Skin of body (tissue), 1 donor: ENCODE measurements at regions not wholly inside any gene's neighbourhood (a gene's known extent, or its start where the extent isn't known, plus 50 kb on each side); places are given as distances from the start of the nearest gene placed in this dataset.

Experiments
- DNase-seq: peaks from one replicate; lab custom pipeline; 2025; lab: John Stamatoyannopoulos, UW

- no peak for DNase-seq
Measured at GRCh38 chr5:13477118-13477737, 467.3 kb downstream of the DNAH5 start.

GRCh38 chr5:13472842-13473241, 471.6 kb downstream of the DNAH5 start:
- no peak for DNase-seq

- DNase-seq = no peak
Measured at GRCh38 chr5:13470975-13471374, 473.5 kb downstream of the DNAH5 start.

GRCh38 chr5:13470263-13470662, 474.2 kb downstream of the DNAH5 start:
- no peak for DNase-seq

- DNase-seq = no peak
Measured at GRCh38 chr5:13464532-13465193, 479.8 kb downstream of the DNAH5 start.

- DNase-seq = no peak
Measured at GRCh38 chr5:13460587-13460986, 483.9 kb downstream of the DNAH5 start.

- DNase-seq = no peak
Measured at GRCh38 chr5:13454050-13454449, 490.4 kb downstream of the DNAH5 start.

- no peak for DNase-seq
Measured at GRCh38 chr5:13448843-13449242, 495.6 kb downstream of the DNAH5 start.

- DNase-seq = no peak
Measured at GRCh38 chr5:13439430-13439829, 505.1 kb downstream of the DNAH5 start.

GRCh38 chr5:13427827-13428557, 516.5 kb downstream of the DNAH5 start:
- DNase-seq = no peak

- DNase-seq = no peak
Measured at GRCh38 chr5:13412040-13412595, 532.4 kb downstream of the DNAH5 start.

- DNase-seq = no peak
Measured at GRCh38 chr5:13408616-13409015, 535.9 kb downstream of the DNAH5 start.

GRCh38 chr5:13403351-13403750, 541.1 kb downstream of the DNAH5 start:
- no peak for DNase-seq

- no peak for DNase-seq
Measured at GRCh38 chr5:13385066-13385465, 559.4 kb downstream of the DNAH5 start.

- no peak for DNase-seq
Measured at GRCh38 chr5:13382232-13382631, 562.3 kb downstream of the DNAH5 start.

- no peak for DNase-seq
Measured at GRCh38 chr5:13378091-13378490, 566.4 kb downstream of the DNAH5 start.

- no peak for DNase-seq
Measured at GRCh38 chr5:13359344-13359743, 585.1 kb downstream of the DNAH5 start.

- DNase-seq = no peak
Measured at GRCh38 chr5:13358342-13358741, 586.1 kb downstream of the DNAH5 start.

GRCh38 chr5:13357929-13358328, 586.6 kb downstream of the DNAH5 start:
- DNase-seq = no peak

- no peak for DNase-seq
Measured at GRCh38 chr5:13356226-13356625, 588.3 kb downstream of the DNAH5 start.

GRCh38 chr5:13354611-13355010, 589.9 kb downstream of the DNAH5 start:
- no peak for DNase-seq

GRCh38 chr5:13350767-13351166, 593.7 kb downstream of the DNAH5 start:
- no peak for DNase-seq
